HG03095 (cell line): ENCODE measurements at regions not wholly inside any gene's neighbourhood (a gene's known extent, or its start where the extent isn't known, plus 50 kb on each side); places are given as distances from the start of the nearest gene placed in this dataset.
"Not testable (repeated sequence)": the region's sequence is repeated elsewhere in the genome, so short reads cannot be mapped to it uniquely, and the experiment has no call there.

Source experiments
- ATAC-seq: cut with Tn5 transposase; IDR thresholded peaks from one replicate; pipeline ENCODE4 v1.9.1; 2021; ENCODE audit warnings: moderate library complexity; ENCODE audit not compliant: unreplicated experiment

DNA sequence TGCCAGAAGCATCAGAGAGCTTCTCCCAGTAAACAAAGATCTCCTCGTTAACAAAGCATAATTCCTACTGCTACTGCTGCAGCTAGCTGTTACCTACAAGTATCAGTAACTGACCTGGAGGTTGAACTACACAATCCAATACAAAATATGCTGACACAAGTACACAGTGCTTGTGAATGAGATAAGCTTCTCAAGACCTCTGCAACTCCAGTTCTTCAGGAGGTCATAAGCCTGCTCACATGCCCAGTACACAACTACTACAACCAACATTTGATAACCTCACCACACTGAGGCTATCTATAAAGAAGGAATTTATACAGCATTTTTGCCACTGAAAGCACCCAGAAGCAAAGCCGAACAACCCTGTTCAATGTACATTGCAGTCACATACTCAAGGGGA lies 66.7 kb upstream of the SMARCAD1 start:
- no peak for ATAC-seq

- not testable (repeated sequence) for ATAC-seq
These were observed 59.6 kb upstream of the SMARCAD1 start for GRCh38 chr4:94148052-94148451.

DNA sequence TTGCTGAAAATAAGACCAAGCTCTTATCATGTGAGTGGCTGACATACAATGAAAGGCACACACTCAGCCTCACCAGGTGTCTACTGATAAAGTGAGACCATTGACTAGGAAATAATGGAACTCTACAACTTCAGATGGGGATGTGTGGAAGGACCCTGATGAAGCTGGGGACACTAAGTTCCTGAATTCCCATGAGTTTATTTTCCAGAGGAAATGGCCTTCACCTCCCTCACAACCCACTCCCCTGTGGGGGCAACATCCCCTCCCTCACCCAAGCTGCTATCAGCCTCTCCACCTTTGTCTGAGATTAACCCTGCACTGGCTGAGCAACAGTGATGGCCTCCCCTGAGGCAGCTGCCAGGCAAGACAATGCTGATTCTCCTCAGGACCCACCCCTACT lies 55.2 kb upstream of the SMARCAD1 start:
- no peak for ATAC-seq

DNA sequence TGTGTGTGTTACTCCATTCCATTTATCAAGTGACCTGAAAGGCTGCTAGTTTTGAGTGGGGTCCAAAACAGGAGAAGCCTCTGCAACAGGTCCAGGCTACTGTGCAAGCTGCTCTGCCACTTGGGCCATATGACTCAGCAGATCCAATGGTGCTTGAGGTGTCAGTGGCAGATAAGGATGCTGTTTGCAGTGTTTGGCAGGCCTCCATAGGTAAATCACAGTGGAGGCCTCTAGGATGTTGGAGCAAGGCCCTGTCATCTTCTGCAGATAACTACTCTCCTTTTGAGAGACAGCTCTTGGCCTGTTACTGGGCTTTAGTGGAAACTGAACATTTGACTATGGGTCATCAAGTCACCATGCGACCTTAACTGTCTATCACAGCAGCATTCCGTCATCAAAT lies 52.3 kb upstream of the SMARCAD1 start:
- ATAC-seq, result not testable (repeated sequence)

DNA sequence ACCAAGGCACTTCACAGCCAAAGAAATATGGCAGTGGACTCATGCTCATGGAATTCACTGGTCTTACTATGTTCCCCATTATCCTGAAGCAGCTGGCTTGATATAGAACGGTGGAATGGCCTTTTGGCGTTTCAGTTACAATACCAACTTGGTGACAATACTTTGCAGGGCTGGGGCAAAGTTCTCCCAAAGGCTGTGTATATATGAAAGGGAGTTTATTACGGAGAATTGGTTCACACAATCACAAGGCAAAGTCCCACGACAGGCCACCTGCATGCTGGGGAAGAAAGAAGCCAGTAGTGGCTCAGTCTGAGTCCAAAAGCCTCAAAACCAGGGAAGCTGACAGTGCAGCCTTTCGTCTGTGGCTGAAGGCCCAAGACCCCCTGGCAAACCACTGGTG lies 50.8 kb upstream of the SMARCAD1 start:
- ATAC-seq, result no peak
